ENCODE measurements at regions not wholly inside any gene's neighbourhood (a gene's known extent, or its start where the extent isn't known, plus 50 kb on each side); places are given as distances from the start of the nearest gene placed in this dataset.

- TF ChIP-seq CTCF (IDR thresholded peaks at IDR 0.05; ENCODE audit: borderline replicate concordance, extremely low read depth, low read length, poor library complexity, severe bottlenecking) (no peak), EZH2 (IDR thresholded peaks at IDR 0.05; ENCODE audit: borderline replicate concordance, low read depth, low read length, severe bottlenecking) (no peak)
Measured at GRCh38 chr2:18787726-18788125, 198.4 kb upstream of the NT5C1B start.
